Nephron progenitor cell (in vitro differentiated cells): ENCODE measurements at regions not wholly inside any gene's neighbourhood (a gene's known extent, or its start where the extent isn't known, plus 50 kb on each side); places are given as distances from the start of the nearest gene placed in this dataset.

ENCODE experiments used
- DNase-seq: peaks from one replicate; pipeline ENCODE4 v3.0.0; 2021
- H3K27ac Mint-ChIP-seq: 2 replicates; pipeline ENCODE4 v1.8.0; 2021; ENCODE audit warnings: mild to moderate bottlenecking, moderate library complexity, mixed read lengths
- H3K27me3 Mint-ChIP-seq: 2 replicates; pipeline ENCODE4 v1.8.0; 2021; ENCODE audit warnings: mild to moderate bottlenecking, low read depth, mixed read lengths; ENCODE audit not compliant: poor library complexity
- H3K36me3 Mint-ChIP-seq: 2 replicates; pipeline ENCODE4 v1.8.0; 2021; ENCODE audit warnings: low read depth, mixed read lengths
- H3K4me1 Mint-ChIP-seq: 2 replicates; pipeline ENCODE4 v1.8.0; 2021; ENCODE audit warnings: mixed read lengths
- H3K4me3 Mint-ChIP-seq: 2 replicates; pipeline ENCODE4 v1.8.0; 2021; ENCODE audit warnings: mild to moderate bottlenecking, moderate library complexity, mixed read lengths
- H3K9me3 Mint-ChIP-seq: 2 replicates; pipeline ENCODE4 v1.8.0; 2021; ENCODE audit warnings: mild to moderate bottlenecking, moderate library complexity, mixed read lengths
- CTCF ChIP-seq: fragments of 200-600 bp; sonication (generic); IDR thresholded peaks from 2 replicates; pipeline ENCODE4 v1.5.0; 2021; ENCODE audit warnings: antibody characterized with exemption

GRCh38 chr7:108627476-108628051, 57.9 kb downstream of the DNAJB9 start:
- H3K27me3 Mint-ChIP-seq: peaks cover 4% of the 10 kb centered on the region

GRCh38 chr7:108628678-108629077, 59.0 kb downstream of the DNAJB9 start:
- TF ChIP-seq CTCF: no peak
- Mint-ChIP-seq H3K27me3 (peaks cover 4% of the 10 kb centered on the region), H3K9me3 (peaks cover 4% of the 10 kb centered on the region), H3K4me1 (no peaks in the 10 kb centered on the region), H3K4me3 (no peak overlapping the region), H3K27ac (no peak overlapping the region), H3K36me3 (no peaks in the 10 kb centered on the region)
- DNase-seq: no peak

More at GRCh38 chr7:108627476-108628051, 57.9 kb downstream of the DNAJB9 start:
- Mint-ChIP-seq H3K36me3 (no peaks in the 10 kb centered on the region), H3K4me1 (no peaks in the 10 kb centered on the region), H3K9me3 (peaks cover 4% of the 10 kb centered on the region), H3K27ac (no peak overlapping the region), H3K4me3 (no peak overlapping the region)
- no peak for TF ChIP-seq CTCF
- DNase-seq: no peak

- H3K4me1 Mint-ChIP-seq: no peaks in the 10 kb centered on the region
- no peaks in the 10 kb centered on the region for H3K27me3 Mint-ChIP-seq
- peaks cover 4% of the 10 kb centered on the region for H3K9me3 Mint-ChIP-seq
- no peak for TF ChIP-seq CTCF
- no peaks in the 10 kb centered on the region for H3K36me3 Mint-ChIP-seq
- no peak overlapping the region for H3K27ac Mint-ChIP-seq
- no peak for DNase-seq
- no peak overlapping the region for H3K4me3 Mint-ChIP-seq
Measured at GRCh38 chr7:108629651-108630400, 60.2 kb downstream of the DNAJB9 start.

- no peaks in the 10 kb centered on the region for H3K36me3 Mint-ChIP-seq
- no peak for TF ChIP-seq CTCF
Measured at GRCh38 chr7:108634036-108634435, 64.4 kb downstream of the DNAJB9 start.

DNA sequence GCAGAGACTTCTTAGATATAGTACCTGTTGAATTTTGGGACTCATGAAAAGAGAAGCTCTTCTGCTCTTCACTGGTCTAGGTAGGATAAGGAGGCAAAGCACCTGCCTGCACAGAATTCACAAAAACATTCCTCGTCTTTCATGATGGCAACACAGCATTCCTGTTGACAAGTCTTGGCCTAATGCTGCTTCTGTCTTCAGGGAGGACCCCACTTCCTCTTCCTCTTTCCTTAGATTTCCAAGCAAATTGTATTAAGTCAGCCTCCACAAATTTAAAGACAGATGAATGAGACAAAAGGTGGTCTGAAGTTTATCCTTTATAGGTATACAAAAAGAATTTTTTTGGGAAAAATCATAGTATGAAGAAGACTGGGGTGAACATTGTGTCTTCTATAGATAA, 64.9 kb downstream of the DNAJB9 start:
- Mint-ChIP-seq H3K9me3 (no peaks in the 10 kb centered on the region), H3K27ac (no peak overlapping the region), H3K27me3 (peaks cover 6% of the 10 kb centered on the region), H3K36me3 (no peaks in the 10 kb centered on the region), H3K4me3 (no peak overlapping the region), H3K4me1 (no peaks in the 10 kb centered on the region)
- TF ChIP-seq CTCF: no peak
- DNase-seq: no peak

More at GRCh38 chr7:108634036-108634435, 64.4 kb downstream of the DNAJB9 start:
- Mint-ChIP-seq H3K27ac (no peak overlapping the region), H3K4me1 (no peaks in the 10 kb centered on the region), H3K27me3 (peaks cover 6% of the 10 kb centered on the region), H3K4me3 (no peak overlapping the region), H3K9me3 (no peaks in the 10 kb centered on the region)
- DNase-seq: no peak
